Calu3 (cell line): ENCODE measurements at regions not wholly inside any gene's neighbourhood (a gene's known extent, or its start where the extent isn't known, plus 50 kb on each side); places are given as distances from the start of the nearest gene placed in this dataset.

Experiments used
- BruUV-seq: library from RNA; stranded (reverse); fragments of 400-500 nt; replicated peaks from 2 replicates; lab custom pipeline; 2021; lab: Mats Ljungman, UMichigan
- CTCF ChIA-PET: fragments of 300-600 bp; sonication (Branson Sonifier 250); formaldehyde crosslinking; loops from one replicate; lab custom pipeline; 2022; ENCODE audit warnings: antibody characterized with exemption; lab: Charles Lee
- DNase-seq: peaks from one replicate; pipeline ENCODE4 v3.0.0; 2022
- H3K27ac Mint-ChIP-seq: one replicate; pipeline ENCODE4 v1.8.0; 2022; ENCODE audit warnings: mixed read lengths; ENCODE audit not compliant: unreplicated experiment
- H3K27me3 Mint-ChIP-seq: one replicate; pipeline ENCODE4 v1.8.0; 2022; ENCODE audit warnings: mixed read lengths; ENCODE audit not compliant: unreplicated experiment
- H3K36me3 Mint-ChIP-seq: one replicate; pipeline ENCODE4 v1.8.0; 2022; ENCODE audit warnings: mild to moderate bottlenecking, moderate library complexity, mixed read lengths; ENCODE audit not compliant: insufficient read depth, unreplicated experiment
- H3K4me1 Mint-ChIP-seq: one replicate; pipeline ENCODE4 v1.8.0; 2022; ENCODE audit warnings: mild to moderate bottlenecking, low read depth, mixed read lengths; ENCODE audit not compliant: unreplicated experiment
- H3K4me3 Mint-ChIP-seq: one replicate; pipeline ENCODE4 v1.8.0; 2022; ENCODE audit warnings: mild to moderate bottlenecking, low read depth, moderate library complexity, mixed read lengths; ENCODE audit not compliant: unreplicated experiment
- H3K9me3 Mint-ChIP-seq: one replicate; pipeline ENCODE4 v1.8.0; 2022; ENCODE audit warnings: low read depth, mixed read lengths; ENCODE audit not compliant: unreplicated experiment
- intact Hi-C: fragments of 100-400 bp; cut with micrococcal nuclease; formaldehyde crosslinking; loops from one replicate; pipeline ENCODE4 v1.10.0; 2022; ENCODE audit not compliant: unreplicated experiment
- TF ChIP-seq, protein P1 (sequence below): fragments of 200-600 bp; IDR thresholded peaks from one replicate; pipeline ENCODE4 v1.8.0; 2022; ENCODE audit warnings: antibody characterized with exemption; ENCODE audit not compliant: unreplicated experiment

DNA sequence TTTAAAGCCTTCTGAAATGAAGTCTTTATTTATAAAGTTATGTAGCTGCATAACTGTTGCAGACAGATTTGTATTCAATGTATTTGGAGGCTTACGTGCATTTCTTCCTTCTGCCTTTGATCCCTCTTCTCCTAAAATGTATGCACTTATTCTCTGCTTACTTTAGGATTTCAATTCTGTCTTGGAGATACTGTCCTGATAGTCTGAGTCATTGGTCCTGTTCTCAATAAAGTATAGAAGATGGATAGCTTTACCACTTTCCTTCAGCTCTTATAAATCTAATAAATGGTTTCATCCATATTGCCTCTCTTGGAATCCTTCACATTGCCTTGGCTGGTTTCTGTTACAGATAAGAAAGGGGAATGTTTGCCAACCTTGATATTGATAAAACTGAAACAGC, 430.1 kb upstream of the CAMK1G start:
- Mint-ChIP-seq H3K27ac (no peak overlapping the region), H3K36me3 (no peaks in the 10 kb centered on the region), H3K9me3 (no peaks in the 10 kb centered on the region), H3K4me3 (no peak overlapping the region), H3K27me3 (no peaks in the 10 kb centered on the region), H3K4me1 (no peaks in the 10 kb centered on the region)
- DNase-seq: no peak
- CTCF ChIA-PET: no interaction called here
- TF ChIP-seq, protein P1, sequence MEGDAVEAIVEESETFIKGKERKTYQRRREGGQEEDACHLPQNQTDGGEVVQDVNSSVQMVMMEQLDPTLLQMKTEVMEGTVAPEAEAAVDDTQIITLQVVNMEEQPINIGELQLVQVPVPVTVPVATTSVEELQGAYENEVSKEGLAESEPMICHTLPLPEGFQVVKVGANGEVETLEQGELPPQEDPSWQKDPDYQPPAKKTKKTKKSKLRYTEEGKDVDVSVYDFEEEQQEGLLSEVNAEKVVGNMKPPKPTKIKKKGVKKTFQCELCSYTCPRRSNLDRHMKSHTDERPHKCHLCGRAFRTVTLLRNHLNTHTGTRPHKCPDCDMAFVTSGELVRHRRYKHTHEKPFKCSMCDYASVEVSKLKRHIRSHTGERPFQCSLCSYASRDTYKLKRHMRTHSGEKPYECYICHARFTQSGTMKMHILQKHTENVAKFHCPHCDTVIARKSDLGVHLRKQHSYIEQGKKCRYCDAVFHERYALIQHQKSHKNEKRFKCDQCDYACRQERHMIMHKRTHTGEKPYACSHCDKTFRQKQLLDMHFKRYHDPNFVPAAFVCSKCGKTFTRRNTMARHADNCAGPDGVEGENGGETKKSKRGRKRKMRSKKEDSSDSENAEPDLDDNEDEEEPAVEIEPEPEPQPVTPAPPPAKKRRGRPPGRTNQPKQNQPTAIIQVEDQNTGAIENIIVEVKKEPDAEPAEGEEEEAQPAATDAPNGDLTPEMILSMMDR: no peak
- intact Hi-C loops: no loop called here
- BruUV-seq: no TSS peak

DNA sequence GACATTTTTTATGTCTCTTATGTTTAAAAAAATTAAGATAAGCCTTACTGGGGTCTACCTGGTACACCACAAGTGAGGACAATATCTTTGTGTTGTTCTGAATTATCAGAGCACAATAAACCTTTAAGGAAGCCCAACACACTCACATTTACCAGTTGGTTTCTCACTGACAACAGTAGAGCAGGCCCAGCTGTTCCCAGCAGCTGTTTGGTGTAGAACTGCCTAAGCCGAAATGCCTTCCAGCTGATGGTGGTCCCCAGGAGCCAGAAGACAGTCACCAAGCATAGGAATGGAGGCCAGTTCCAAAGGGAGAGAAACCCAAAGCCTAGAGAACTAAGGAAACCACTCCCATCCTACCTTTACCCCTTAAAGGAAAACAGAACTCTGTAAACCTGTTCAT, 428.6 kb upstream of the CAMK1G start:
- Mint-ChIP-seq H3K9me3 (no peaks in the 10 kb centered on the region), H3K27me3 (no peaks in the 10 kb centered on the region), H3K4me1 (no peaks in the 10 kb centered on the region), H3K27ac (no peak overlapping the region), H3K36me3 (no peaks in the 10 kb centered on the region), H3K4me3 (no peak overlapping the region)
- DNase-seq: no peak
- no TSS peak for BruUV-seq
- CTCF ChIA-PET: no interaction called here
- intact Hi-C loops: no loop called here
- TF ChIP-seq, protein P1: no peak

DNA sequence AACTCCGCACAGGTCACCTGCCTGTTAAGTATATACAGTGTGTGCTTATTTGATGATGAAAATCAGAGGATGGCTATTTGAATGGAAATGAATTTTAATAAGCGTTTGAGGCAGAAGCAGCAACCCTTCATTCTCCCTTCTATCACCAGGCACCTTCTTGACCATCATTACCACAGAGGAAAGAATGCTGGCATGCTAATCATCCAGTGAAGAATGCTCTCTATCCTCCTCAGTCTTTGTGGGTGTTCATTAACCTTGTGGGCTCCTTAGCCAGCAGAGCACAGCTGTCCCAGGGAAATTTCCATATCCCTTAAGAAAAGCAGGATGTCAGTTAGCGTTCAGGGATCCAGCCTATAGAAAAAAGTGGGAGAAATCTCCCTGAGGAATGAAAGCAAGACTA, 428.0 kb upstream of the CAMK1G start:
- Mint-ChIP-seq H3K36me3 (no peaks in the 10 kb centered on the region), H3K4me1 (no peaks in the 10 kb centered on the region), H3K9me3 (no peaks in the 10 kb centered on the region), H3K27ac (no peak overlapping the region), H3K4me3 (no peak overlapping the region), H3K27me3 (no peaks in the 10 kb centered on the region)
- intact Hi-C loops: no loop called here
- CTCF ChIA-PET: no interaction called here
- no TSS peak for BruUV-seq
- no peak for DNase-seq
- TF ChIP-seq, protein P1: no peak

DNA sequence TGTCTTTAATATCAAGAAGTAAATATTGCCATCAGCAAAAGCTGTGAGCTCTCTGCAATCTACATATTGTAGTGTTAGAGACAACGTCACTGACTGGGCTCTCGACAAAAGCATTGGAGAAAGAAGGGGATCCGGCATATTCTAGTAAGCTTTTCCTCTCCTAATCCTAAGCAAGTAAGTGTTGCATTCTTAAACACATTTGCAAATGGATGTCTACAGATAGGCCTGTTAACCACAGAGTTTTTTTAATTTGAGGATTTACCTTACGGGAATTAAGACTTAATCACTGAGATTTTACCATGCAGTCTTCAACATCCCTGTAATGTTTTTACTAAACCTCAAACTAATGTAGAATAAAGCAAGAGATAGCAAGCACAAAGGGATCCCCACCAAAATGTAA, 426.5 kb upstream of the CAMK1G start:
- no TSS peak for BruUV-seq
- H3K27ac Mint-ChIP-seq: no peak overlapping the region
- intact Hi-C loops: no loop called here
- TF ChIP-seq, protein P1: no peak
- CTCF ChIA-PET: no interaction called here
- DNase-seq: no peak
- H3K27me3 Mint-ChIP-seq: no peaks in the 10 kb centered on the region
- no peaks in the 10 kb centered on the region for H3K36me3 Mint-ChIP-seq
- no peak overlapping the region for H3K4me3 Mint-ChIP-seq
- H3K9me3 Mint-ChIP-seq: no peaks in the 10 kb centered on the region
- no peaks in the 10 kb centered on the region for H3K4me1 Mint-ChIP-seq
